ENCODE measurements at regions not wholly inside any gene's neighbourhood (a gene's known extent, or its start where the extent isn't known, plus 50 kb on each side); places are given as distances from the start of the nearest gene placed in this dataset.
"Not testable (repeated sequence)": the region's sequence is repeated elsewhere in the genome, so short reads cannot be mapped to it uniquely, and the experiment has no call there.

GRCh38 chr4:132387060-132387459, 762.0 kb upstream of the PCDH10 start:
- peak; percentile 41 for FAIRE-seq
- no peak for TF ChIP-seq CTCF (IDR thresholded peaks at IDR 0.05; ENCODE audit: insufficient read depth, missing control alignments)
- DNase-seq (ENCODE audit: insufficient read length, low spot score) = no peak

GRCh38 chr4:132395561-132395960, 753.5 kb upstream of the PCDH10 start:
- DNase-seq (ENCODE audit: insufficient read length, low spot score) = no peak
- FAIRE-seq = no peak
- TF ChIP-seq CTCF (IDR thresholded peaks at IDR 0.05; ENCODE audit: insufficient read depth, missing control alignments) = no peak

DNA sequence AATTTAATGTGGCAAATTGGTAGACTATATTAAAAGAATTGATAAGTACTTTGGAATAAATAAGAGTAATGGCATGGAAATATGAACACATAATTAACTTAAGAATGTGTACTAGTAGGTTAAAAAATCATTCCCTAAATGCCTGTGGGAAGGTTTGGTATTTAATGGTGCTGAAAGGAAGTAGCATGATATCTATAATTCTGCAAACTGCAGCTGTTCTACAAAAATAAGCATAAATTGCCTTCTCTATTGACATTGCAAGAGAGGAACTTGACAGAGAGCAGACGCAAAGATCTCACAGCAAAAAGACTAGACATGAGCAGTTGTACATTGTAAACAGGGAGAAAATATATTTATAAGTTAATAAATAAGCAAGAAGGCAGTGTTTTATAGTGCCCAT, 752.5 kb upstream of the PCDH10 start:
- DNase-seq (ENCODE audit: insufficient read length, low spot score) = no peak
- no peak for TF ChIP-seq CTCF (IDR thresholded peaks at IDR 0.05; ENCODE audit: insufficient read depth, missing control alignments)
- no peak for FAIRE-seq

GRCh38 chr4:132417220-132417619, 731.9 kb upstream of the PCDH10 start:
- FAIRE-seq (no peak), DNase-seq (ENCODE audit: insufficient read length, low spot score) (no peak)
- no peak for TF ChIP-seq CTCF (IDR thresholded peaks at IDR 0.05; ENCODE audit: insufficient read depth, missing control alignments)

GRCh38 chr4:132427125-132427524, 722.0 kb upstream of the PCDH10 start:
- TF ChIP-seq CTCF (IDR thresholded peaks at IDR 0.05; ENCODE audit: insufficient read depth, missing control alignments) = no peak
- FAIRE-seq = no peak
- no peak for DNase-seq (ENCODE audit: insufficient read length, low spot score)

- TF ChIP-seq CTCF (IDR thresholded peaks at IDR 0.05; ENCODE audit: insufficient read depth, missing control alignments) = no peak
- FAIRE-seq (no peak), DNase-seq (ENCODE audit: insufficient read length, low spot score) (no peak)
Observed at GRCh38 chr4:132437117-132437516, 712.0 kb upstream of the PCDH10 start.

GRCh38 chr4:132445386-132445785, 703.7 kb upstream of the PCDH10 start:
- FAIRE-seq = peak; percentile 88
- DNase-seq (ENCODE audit: insufficient read length, low spot score) = no peak
- TF ChIP-seq CTCF (IDR thresholded peaks at IDR 0.05; ENCODE audit: insufficient read depth, missing control alignments) = no peak

DNA sequence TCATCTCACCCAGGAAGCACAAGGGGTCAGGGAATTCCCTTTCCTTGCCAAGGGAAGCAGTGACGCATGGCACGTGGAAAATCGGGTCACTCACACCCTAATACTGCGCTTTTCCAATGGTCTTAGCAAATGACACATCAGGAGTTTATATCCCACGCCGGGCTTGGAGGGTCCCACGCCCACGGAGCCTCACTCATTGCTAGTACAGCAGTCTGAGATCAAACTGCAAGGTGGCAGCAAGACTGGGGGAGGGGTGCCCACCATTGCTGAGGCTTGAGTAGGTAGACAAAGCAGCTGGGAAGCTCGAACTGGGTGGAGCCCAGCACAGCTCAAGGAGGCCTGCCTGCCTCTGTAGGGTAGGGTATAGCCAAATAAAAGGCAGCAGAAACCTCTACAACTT, 691.1 kb upstream of the PCDH10 start:
- not testable (repeated sequence) for DNase-seq (ENCODE audit: insufficient read length, low spot score); FAIRE-seq
